ENCODE measurements at regions not wholly inside any gene's neighbourhood (a gene's known extent, or its start where the extent isn't known, plus 50 kb on each side); places are given as distances from the start of the nearest gene placed in this dataset.

DNA sequence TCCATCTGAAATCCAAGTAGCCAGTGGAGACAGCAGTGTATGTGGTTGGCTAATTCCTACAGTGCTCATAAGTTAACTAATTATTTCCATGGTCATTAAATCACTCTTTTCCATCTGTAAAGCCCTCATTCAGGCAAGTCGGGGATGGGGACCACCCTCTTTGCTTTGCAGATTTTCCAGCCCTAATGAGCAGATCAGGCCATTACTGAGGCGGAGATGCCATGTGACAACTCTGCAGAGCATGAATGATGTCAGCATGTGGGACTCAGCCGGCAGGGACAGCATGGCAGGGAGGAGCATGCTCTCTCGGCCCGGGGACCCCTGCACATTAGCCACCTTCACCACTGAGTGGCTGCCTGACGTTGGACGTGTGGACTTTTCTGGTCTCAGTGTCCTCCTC, 623.3 kb upstream of the CDH4 start:
- TF ChIP-seq ATF3 (IDR thresholded peaks at IDR 0.05; ENCODE audit: insufficient read depth, low read depth, low read length) = no peak
- no peak for TF ChIP-seq BACH1 (IDR thresholded peaks at IDR 0.05; ENCODE audit: low read length)
- TF ChIP-seq SUZ12 (IDR thresholded peaks at IDR 0.05; ENCODE audit: low read length) = no peak
- no peak for TF ChIP-seq RAD21 (IDR thresholded peaks at IDR 0.05 in 1 of 2, conservative IDR thresholded peaks at IDR 0.05 in 1 of 2; ENCODE audit: low read depth in 2 of 2, low read length in 2 of 2)
- TF ChIP-seq, protein P1, sequence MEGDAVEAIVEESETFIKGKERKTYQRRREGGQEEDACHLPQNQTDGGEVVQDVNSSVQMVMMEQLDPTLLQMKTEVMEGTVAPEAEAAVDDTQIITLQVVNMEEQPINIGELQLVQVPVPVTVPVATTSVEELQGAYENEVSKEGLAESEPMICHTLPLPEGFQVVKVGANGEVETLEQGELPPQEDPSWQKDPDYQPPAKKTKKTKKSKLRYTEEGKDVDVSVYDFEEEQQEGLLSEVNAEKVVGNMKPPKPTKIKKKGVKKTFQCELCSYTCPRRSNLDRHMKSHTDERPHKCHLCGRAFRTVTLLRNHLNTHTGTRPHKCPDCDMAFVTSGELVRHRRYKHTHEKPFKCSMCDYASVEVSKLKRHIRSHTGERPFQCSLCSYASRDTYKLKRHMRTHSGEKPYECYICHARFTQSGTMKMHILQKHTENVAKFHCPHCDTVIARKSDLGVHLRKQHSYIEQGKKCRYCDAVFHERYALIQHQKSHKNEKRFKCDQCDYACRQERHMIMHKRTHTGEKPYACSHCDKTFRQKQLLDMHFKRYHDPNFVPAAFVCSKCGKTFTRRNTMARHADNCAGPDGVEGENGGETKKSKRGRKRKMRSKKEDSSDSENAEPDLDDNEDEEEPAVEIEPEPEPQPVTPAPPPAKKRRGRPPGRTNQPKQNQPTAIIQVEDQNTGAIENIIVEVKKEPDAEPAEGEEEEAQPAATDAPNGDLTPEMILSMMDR (IDR thresholded peaks at IDR 0.05; ENCODE audit: control extremely low read depth in 1 of 3, insufficient read depth in 1 of 3, low read depth in 1 of 3, low read length in 3 of 3) = no peak
- no peak for TF ChIP-seq POLR2A (IDR thresholded peaks at IDR 0.05; ENCODE audit: control extremely low read depth in 1 of 2, low read depth in 2 of 2, low read length in 2 of 2)
- TF ChIP-seq ZNF274 (IDR thresholded peaks at IDR 0.05; ENCODE audit: borderline replicate concordance, extremely low read depth, low read length) = no peak
- no peak for TF ChIP-seq PHF8 (conservative IDR thresholded peaks at IDR 0.05; ENCODE audit: low read depth, low read length)
- TF ChIP-seq CHD2 (IDR thresholded peaks at IDR 0.05; ENCODE audit: low read length) = no peak
- no peak for TF ChIP-seq NRF1 (IDR thresholded peaks at IDR 0.05; ENCODE audit: low read depth, low read length)
- no peak for TF ChIP-seq EZH2 (IDR thresholded peaks at IDR 0.05; ENCODE audit: low read depth, low read length, severe bottlenecking)

All from H1 (cell line).